Stimulated activated naive CD4-positive, alpha-beta T cell treated with Interleukin-2 at 50 U/mL for 16 hours (primary cell): ENCODE measurements at regions not wholly inside any gene's neighbourhood (a gene's known extent, or its start where the extent isn't known, plus 50 kb on each side); places are given as distances from the start of the nearest gene placed in this dataset.
A peak's percentile ranks its signal among the peaks of the same experiment; 100 is the strongest.

Source experiments
- DNase-seq: peaks from one replicate; lab custom pipeline; 2025; lab: John Stamatoyannopoulos, UW

DNA sequence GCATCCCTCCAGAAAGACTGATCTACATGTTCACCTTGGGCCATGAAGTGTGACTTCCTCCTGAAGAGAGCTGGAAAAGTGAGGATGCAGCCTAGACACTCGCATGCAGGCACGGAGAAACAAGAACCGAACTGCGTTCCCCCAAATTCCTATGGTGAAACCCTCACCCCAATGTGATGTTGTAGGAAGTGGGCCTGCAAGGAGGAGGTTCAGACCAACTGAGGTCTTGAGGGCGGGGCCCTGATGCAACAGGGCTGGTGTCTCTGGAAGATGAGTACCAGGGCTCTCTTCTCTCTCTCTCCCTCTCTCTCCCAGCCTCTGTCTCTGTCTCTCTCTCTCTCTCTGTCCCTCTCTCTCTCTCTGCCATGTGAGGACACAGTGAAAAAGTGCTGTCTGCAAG lies 501.1 kb downstream of the BRD1 start:
- no peak for DNase-seq

DNA sequence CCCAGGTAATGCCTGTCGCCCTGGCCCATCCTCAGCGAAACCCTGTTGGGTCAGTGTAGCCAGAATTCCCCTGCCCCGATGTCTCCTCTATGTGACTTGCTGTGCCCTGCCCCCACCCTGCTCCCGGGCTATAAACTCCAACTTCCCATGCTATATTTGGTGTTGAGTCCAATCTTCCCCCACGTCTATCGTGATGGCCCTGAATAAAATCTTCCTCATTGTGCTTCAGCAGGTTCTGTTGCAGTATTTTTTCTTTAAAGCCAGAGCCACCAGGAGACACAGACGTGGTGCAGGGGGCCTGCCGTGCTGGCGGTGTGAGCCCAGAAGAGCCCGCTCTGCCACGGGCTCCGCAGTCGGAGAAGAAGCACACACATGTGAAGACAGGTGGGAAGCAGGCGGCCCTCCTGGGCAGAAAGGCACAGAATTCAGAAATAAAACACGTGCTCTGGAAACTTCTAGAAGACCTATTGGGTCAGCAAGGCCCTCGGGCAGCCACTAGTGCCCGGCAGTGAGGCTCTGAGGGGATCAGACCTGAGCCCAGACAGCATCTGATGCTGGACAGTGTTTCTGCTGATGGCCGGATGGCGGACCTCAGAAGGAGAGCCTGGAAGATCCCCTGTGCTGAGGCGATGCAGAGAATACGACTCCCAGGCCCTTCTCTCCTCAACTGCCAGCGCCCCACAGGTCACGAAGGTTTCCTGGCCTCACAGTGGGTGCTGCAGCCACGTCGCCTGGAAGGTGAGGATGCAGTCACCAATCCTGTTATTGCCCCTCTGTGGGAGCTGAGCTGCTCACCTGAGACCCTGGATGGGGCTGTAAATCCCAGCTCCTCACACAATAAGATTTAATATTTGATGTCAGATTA lies 501.9 kb downstream of the BRD1 start:
- DNase-seq, result no peak

DNA sequence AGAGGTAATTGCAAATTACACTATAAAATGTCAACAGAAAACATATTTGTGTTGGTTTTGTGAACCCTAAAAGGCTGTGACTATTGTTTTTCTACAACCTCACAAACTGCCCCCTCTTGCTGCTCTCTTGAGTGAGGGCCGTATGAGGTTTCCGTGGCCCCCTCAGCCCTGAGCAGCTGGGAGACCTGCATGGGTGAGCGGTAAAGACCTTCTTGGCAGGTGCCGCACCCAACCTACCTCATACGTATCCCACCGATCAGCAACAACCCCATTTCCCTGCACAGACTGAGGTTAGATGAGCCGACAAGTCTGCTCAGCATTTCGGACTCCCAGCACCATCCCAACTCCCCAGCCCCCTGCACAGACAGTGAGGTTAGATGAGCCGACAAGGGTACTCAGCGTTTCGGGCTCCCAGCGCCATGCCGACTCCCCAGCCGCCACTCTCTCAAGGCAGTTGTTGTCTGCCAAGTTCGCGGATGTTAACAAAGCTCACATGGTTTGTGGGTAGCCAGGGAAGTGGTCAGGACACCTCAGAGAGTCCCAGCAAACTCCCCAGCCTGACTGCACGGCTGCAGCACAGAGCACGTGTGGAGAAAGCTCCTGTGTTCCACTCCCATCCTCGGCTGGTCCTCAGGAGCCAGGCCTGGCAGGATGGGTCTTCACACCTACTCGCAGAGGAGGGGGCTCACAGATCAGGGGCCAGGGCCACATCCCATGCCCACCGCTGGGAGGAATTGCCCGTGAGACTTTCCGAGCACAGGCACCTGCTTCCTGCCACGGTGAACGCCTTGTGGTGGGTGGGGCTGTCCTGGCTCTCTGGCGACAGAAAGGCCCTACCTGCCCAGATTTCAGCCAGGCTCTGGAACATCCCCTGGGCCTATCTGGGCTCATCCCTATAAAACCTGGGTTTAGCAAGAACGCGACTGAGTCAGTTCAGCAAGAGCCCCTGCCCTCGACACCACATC lies 502.9 kb downstream of the BRD1 start:
- DNase-seq, result no peak

DNA sequence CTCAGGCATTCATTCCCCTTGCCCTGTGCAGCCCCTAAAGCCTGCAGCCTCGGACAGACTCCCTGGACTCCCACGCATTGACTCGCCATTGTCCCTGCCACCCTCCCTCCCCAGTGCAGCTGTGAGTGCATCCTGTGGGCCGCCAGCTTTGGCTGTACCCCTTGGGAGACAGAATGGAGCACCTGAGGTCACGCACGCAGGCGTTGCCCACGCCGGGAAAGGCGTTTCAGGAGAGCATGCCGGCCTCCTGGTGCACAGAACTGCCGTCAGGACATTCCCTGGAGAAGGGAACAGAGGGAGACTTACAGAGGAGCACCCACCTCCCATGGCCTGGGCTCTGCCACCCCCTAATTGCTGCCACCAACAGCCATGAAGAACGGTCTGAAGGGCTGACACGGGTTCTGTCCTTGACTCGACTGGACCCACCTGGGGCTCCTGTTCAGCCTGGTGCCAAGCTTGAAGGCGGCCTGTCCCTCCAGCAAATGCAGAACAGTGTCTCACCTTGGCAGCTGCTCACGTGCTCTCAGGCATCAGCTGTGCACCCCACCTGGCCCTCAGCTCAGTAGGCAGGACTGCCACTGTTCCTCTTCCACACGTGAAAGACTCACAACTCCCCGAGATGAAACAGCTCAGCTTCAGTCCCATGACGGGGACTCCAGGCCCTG lies 503.8 kb downstream of the BRD1 start:
- DNase-seq, result no peak

DNA sequence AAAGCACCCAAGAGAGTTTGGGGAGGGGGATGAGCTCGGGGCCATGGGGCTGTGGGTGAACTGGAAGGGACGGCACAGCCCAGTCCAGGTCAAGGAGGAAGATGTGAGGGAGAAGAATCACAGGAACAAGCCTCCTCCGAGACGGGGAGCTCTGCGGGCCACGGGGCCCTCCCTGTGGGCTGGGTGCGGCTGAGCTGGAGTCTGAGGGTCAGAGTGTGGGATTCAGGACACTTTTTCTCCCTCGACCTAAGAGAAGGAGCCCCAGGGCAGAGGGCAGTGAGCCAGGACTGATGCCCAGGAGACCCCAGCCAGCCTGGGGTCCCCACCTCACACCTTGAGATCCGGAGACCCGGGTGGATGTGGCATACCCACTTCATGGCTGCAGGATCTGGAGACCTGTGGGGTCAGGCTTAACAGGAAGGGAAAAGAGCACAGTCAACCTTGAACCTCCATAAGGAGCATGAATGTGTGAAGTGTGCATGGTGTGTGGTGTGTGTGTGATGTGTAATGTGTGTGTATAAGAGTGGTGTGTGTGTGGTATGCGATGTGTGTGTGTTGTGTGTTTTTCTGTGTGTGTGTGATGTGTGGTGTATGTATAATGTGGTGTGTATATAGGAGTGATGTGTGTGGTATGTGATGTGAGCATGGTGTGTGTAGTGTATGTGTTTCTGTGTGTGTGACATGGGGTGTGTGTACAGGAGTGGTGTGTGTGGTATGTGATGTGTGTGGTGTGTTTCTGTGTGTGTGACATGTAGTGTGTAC lies 504.6 kb downstream of the BRD1 start:
- no peak for DNase-seq

DNA sequence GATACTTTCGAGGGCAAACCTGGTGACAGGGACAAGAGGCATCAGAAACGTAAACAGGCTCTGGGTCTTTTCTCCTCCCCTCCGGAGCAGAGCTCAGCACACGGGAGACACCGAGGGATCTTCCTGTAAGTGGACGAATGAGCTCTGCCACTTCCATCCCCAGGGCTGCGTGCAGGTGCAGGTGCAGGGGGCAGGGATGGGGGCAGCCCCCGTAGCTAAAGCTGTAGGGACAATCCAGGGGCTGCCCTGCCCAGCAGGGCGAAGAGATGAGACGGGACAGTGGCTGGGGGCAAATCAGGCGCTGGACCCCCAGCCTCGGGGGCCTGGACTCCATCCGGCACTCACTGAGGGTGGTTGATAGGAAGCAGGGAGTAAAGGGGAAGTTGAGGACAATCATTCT lies 505.4 kb downstream of the BRD1 start:
- no peak for DNase-seq

DNA sequence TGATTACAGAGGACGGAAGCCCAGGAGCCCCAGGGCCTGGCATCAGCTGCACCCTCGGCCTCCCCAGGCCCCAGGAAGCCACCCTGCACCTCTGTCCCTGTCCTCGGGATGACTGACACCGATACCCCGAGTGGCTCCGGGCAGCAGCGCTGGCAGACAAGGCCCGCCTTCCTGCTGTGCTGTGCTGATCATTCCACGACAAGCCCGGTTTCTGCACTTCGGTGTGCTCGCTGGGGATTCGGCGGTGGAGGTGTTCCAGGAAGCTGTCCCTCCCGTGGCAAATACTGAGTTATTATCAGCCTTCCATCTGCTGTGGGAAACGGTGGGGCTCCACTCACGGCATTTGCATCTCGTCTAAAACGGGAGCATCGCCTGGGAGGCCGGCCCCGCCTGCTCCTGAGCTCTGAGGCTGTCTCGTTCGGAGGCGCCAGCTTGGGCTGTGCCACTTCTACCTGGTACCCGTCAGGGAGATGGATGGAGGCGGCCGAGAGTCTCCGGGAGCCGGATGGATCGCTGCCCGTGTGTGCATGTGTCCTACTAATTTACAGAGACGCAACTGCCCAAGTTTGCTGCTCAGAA lies 506.1 kb downstream of the BRD1 start:
- no peak for DNase-seq

DNA sequence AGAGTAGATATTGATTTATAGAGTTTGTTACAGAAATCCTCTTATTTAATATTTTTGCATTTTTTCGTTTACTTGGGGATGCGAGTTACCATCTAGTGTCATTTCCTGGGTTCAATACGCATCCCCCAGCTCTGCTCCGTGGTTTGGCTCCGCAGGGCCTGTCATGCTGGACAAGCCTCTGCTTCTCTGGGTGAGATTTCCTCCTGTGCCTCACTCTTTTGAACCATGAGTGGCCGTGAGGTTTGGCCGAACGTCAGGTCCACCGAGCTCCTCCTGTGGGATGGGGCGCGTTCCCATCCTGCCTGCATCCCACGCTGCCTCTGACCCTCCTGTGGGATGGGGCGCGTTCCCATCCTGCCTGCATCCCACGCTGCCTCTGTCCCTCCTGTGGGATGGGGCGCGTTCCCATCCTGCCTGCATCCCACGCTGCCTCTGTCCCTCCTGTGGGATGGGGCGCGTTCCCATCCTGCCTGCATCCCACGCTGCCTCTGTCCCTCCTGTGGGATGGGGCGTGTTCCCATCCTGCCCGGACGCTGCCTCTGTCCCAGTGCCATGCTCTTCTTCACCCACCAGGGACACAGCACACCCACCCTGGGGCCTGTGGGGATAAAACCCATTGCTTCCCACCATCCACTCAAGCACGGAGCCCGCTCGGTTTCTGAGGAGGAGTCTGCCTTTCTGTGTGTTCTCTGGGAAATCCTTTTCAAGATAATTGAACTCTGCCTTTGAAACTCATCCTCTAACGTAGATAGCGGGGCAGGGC lies 506.8 kb downstream of the BRD1 start:
- DNase-seq, result no peak

DNA sequence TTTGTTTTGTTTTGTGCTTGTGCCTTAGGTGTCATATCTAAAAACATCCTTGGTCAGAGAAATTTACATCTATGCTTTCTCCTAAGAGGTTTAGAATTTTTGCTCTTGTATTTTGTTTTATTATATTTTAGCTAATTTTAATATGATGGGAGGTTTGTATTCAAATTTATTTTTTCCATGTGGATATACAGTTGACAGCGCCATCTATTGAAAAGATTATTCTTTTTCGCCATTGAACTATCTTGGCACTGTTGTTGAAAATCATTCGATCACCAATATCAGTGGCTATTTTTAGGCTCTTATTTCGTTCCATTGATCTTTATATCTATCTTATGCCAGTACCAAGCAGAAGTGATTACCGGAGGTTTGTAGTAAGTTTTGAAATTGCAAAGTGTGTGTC lies 510.3 kb downstream of the BRD1 start:
- no peak for DNase-seq

DNA sequence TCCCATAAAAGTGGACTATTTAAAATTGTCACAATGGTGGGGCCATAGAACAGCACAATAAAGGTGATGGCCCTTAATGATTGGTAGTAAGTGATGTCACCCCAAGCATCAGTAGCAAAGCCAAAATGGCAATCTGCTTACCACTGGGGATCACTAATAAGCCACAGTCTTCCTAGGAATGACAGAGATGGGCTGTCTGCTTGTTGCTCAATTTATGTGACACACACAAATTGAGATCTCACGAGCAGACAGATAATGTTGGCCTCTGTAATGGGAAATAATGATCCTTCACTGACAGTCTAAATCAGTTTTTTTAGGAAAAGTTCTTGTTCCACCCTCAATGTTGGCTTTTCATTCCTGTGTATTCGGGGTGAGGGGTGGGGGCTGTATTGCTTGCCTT lies 515.1 kb downstream of the BRD1 start:
- DNase-seq, result no peak

DNA sequence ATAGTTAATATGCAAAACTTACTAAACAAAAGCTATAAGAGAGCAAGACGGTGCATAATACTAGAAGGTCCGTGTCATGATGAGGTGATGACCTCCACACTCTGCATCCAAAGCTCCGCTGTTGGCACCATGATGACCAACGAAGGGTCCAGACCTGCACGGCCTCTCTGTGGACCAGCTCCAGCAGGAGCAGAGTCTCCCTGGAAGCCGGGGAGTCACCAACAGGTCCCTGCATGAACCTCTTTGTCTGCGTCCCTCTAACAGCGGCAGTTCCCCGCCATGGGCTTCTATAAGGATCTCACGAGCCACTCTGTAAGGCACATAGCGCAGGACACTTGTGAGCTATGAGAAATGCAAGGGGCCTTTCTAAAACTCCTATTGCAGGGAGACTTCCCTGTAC lies 517.3 kb downstream of the BRD1 start:
- DNase-seq, result no peak

DNA sequence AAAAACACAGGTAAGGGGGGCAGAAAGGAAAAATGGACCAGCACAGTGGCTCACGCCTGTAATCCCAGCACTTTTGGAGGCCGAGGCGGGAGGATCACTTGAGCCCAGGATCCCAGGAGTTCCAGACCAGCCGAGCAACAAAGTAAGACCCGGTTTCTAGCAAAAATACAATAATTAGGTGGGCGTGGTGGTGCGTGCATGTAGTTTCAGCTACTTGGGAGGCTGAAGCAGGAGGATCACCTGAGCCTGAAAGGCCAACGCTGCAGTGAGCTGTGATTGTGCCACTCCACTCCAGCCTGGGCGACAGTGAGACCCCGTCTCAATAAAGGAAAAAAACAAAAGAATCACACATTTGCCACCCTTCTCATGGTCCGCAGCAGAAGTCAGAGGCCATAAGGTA lies 519.4 kb downstream of the BRD1 start:
- DNase-seq, result no peak

DNA sequence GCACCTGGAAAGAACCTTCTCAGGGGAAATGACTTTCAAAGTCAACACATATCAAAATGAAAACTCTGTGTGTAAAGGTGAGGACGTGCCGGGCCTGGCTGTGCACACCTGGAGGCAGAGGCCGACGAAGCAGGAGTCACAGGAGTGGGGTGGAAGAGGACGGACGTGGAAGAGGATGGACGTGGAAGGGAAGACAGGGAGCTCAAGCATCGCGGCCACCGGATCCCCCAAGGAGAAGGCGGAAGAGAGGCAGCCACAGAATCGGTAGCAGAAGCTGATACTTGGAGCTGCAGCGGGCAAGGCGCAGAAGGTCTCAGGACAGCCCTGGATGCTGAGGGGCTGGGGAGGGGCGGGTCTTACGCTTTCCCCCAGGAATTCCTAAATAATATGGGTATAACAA lies 519.8 kb downstream of the BRD1 start:
- DNase-seq, result no peak

DNA sequence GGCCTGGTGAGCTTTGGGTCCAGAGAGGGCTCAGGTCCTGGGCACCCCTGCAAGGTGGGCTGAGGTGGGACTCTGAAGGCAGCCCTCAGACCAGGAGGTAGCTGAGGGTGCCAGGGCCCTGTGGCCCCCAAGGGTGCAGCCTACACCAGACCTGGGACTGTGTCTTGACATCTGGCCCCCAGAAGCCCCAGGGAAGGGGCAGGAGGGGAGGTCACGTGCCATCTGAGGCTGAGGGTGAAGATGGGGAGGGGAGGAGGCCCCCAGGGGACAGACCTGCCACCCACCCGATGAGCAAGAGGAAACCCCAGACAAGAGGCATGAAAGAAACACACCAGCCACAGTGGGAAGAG lies 520.2 kb downstream of the BRD1 start:
- no peak for DNase-seq

DNA sequence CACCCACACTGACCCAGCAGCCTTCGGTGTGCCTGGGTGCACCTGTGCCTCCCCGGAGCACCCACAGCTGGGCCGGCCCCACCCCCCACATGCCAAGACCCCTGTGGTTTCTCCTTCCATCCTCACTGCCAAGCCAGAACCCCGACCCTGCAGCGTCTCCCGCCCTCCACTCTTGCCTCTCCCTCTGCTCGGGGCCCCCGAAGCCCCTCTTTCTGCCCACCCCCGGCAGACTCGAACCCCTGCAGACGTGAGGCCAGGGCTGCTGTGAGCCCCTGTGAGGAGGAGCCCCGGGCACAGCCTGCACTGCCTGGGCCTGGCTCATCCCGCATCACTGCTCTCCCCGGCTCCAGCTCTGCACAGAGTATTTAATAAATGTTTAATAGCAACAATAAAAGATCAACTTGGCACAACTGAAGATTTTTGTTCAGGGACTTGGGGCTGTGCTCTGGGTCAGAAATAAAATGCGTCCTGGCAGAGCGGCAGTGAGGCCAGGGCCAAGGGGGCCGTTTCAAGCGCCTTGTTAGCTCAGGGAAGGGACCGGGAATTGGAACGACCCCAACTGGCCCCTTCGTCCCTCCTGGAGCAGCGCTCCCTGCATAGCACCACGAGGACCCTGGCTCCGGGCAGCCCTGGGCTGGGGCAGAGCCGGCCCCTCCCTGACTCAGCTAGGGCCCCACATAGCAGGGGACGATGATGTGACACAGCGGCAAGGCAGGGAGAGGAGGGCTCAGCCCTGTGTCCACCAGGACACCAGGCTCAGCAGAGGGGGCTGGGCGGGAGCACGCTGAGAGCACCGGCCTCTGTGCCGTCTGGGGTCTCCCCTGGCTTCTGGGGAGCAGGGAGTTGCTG lies 520.8 kb downstream of the BRD1 start:
- no peak for DNase-seq

DNA sequence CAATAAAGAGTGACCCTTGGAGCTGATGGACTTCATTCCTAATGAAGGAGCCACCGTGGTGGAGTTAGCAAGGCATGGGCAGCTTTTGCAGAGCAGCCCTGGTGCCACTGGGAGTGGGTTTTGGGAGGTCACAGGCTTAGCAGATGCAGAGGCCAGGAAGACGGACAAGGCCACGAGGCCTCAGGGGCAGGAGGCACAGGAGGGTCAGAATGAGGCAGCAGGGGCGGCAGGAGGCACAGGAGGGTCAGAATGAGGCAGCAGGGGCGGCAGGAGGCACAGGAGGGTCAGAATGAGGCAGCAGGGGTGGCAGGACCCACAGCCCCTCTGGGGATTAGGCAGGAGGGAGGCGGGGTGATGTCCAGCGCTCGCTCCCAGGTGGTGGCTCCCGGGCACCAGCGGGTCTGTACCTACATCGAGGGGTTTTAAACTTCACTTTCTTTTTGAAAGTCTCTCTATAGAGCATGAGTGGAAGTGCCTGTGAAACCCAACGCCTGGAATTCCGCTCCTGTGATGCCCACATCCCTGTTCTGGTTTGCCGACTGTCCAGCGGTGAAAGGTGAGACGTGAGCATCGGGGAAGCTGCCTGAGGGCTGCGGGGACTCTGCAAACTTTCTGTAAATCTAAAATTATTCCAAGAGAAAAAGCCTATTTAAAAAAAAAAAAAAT lies 521.6 kb downstream of the BRD1 start:
- DNase-seq, result no peak

DNA sequence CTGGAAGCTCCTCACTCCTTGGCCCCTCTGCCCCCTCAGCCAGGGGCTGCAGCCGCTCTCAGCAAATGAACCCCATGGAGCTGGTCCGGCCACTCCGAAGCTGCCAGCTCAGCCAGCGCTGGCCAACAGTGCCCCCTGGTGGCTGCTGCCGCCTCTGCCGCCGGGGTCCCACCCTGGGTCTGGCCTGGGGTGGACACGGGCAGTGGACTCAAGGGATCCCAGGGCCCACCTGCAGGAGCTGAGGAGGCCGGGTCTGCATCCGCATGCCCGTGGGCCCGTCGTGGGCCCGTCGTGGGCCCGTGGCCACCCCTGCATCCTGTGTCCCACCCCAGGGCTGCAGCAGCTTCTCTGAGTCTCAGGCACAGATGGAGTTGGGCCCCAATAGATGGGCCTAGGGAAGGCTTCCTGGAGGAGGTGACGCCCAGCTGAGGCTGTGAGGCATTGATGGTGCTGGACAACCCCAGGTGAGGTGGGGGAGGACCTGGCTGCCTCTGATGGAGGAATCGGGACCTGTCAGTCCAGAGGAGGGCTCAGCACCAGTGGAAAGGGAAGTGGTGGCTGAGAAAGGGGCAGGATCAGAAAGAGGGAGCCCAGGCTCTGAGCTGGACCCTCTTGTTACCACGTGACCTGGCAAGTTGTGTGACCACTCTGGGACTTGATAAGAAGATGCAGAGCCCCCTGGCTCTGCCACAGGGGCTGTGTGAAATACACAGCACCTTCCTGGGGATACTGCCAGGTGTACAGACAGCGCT lies 522.3 kb downstream of the BRD1 start:
- peak; percentile 17 for DNase-seq

DNA sequence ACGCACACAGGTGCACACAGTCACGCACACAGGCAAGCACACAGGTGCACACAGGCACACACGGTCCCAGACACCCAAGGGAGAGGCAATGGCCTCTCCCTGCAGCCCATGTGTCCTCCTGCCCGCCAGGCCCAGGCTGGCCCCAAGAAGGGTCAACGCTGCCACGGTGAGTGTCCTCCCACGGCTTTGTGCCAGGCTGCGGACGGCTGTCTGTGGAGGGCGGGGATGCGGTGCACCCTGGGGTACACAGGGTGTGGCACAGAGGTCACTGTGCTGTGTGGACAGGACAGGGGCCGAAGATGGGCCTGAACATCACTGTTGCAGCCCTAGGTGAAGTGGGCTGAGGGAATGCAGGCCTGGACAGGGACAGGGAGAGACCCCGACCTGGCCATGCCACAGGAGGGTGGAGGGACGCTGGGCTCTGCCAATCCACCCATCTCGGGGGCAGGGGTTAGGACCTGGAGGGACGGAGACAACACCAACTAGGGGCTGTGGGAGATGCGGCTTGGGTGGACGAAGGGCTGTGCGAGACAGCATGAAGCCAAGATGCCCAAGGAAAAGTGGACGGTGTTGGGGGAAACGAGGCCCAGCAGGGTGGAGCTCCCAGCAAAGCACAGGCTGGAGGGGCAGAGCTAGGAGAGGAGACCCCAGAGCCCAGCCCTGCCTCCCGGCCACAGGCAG lies 523.8 kb downstream of the BRD1 start:
- DNase-seq, result no peak
